Hepatocyte (in vitro differentiated cells): ENCODE measurements at regions not wholly inside any gene's neighbourhood (a gene's known extent, or its start where the extent isn't known, plus 50 kb on each side); places are given as distances from the start of the nearest gene placed in this dataset.

ENCODE experiments used
- CTCF ChIP-seq: fragments of 200-600 bp; sonication (generic); IDR thresholded peaks from 2 replicates; pipeline ENCODE4 v1.5.1; 2016; ENCODE audit warnings: antibody characterized with exemption, mild to moderate bottlenecking; ENCODE audit not compliant: poor library complexity
- EZH2 ChIP-seq: fragments of 200-600 bp; sonication (generic); IDR thresholded peaks from 2 replicates; pipeline ENCODE4 v1.6.1; 2016; ENCODE audit warnings: antibody characterized with exemption, mild to moderate bottlenecking, borderline replicate concordance
- EZH2phosphoT487 ChIP-seq: fragments of 200-600 bp; sonication (generic); IDR thresholded peaks from one replicate; pipeline ENCODE4 v1.6.1; 2018; ENCODE audit warnings: antibody characterized with exemption, mild to moderate bottlenecking, low read depth, moderate library complexity; ENCODE audit not compliant: unreplicated experiment, severe bottlenecking

DNA sequence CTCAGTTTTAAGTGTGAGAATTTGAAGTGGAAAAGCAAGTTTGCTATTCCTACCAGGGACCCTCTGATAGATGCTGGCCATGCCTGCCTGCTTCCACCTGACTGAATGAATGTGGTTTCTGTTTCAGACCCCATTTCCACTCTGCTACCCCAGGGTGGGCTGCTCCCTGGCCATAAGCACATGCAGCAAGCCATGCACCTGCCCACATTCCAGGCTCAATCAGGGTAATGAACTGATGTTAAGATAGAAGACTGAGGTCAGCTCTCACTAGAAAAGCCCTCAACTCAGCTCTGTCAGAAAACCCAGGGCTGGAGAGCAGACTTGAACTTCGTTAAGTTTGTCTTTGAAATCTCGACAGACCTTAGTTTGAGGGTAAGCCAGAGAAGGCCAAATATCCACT lies 333.9 kb downstream of the CYRIA start:
- no peak for TF ChIP-seq CTCF
- TF ChIP-seq EZH2phosphoT487: no peak
- no peak for TF ChIP-seq EZH2
